ENCODE measurements at regions not wholly inside any gene's neighbourhood (a gene's known extent, or its start where the extent isn't known, plus 50 kb on each side); places are given as distances from the start of the nearest gene placed in this dataset.

DNA sequence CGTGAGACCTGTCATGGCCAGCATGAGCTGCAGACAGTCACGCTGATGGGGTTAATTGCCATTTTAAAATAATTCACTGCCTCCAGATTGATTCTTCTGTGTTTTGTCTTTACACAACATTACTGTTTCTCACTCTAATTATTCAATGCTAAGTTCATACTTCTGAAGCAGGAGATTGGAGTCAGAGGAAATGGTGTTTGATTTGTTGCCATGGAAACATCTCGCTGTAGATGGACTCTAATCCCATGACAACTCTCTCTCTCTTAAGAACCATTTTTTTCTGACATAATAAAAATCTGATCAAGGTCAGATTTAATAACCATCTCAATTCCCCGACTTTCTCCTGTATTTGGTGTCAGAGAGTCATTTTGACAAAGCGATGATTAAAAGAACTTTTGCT is 209.0 kb downstream of the IDS start:
- no peaks in the 10 kb centered on the region for H3K36me3 ChIP-seq (ENCODE audit: control insufficient read depth, insufficient read depth, low read length)
- no peak overlapping the region for H3K4me3 ChIP-seq (ENCODE audit: low read depth, low read length)
- no peaks in the 10 kb centered on the region for H3K27me3 ChIP-seq (ENCODE audit: control insufficient read depth, insufficient read depth, low read length)
- TF ChIP-seq, protein P1, sequence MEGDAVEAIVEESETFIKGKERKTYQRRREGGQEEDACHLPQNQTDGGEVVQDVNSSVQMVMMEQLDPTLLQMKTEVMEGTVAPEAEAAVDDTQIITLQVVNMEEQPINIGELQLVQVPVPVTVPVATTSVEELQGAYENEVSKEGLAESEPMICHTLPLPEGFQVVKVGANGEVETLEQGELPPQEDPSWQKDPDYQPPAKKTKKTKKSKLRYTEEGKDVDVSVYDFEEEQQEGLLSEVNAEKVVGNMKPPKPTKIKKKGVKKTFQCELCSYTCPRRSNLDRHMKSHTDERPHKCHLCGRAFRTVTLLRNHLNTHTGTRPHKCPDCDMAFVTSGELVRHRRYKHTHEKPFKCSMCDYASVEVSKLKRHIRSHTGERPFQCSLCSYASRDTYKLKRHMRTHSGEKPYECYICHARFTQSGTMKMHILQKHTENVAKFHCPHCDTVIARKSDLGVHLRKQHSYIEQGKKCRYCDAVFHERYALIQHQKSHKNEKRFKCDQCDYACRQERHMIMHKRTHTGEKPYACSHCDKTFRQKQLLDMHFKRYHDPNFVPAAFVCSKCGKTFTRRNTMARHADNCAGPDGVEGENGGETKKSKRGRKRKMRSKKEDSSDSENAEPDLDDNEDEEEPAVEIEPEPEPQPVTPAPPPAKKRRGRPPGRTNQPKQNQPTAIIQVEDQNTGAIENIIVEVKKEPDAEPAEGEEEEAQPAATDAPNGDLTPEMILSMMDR (IDR thresholded peaks at IDR 0.05; ENCODE audit: insufficient read depth, low read length, poor library complexity, severe bottlenecking), result no peak
- no peak for DNase-seq (ENCODE audit: low read depth)

- no peak for DNase-seq (ENCODE audit: low read depth)
- no peaks in the 10 kb centered on the region for H3K36me3 ChIP-seq (ENCODE audit: control insufficient read depth, insufficient read depth, low read length)
- H3K4me3 ChIP-seq (ENCODE audit: low read depth, low read length), result no peak overlapping the region
- TF ChIP-seq, protein P1 (IDR thresholded peaks at IDR 0.05; ENCODE audit: insufficient read depth, low read length, poor library complexity, severe bottlenecking), result peak; percentile 76
- H3K27me3 ChIP-seq (ENCODE audit: control insufficient read depth, insufficient read depth, low read length), result no peaks in the 10 kb centered on the region
Observed at GRCh38 chrX:149286940-149287349, 218.2 kb downstream of the IDS start.

DNA sequence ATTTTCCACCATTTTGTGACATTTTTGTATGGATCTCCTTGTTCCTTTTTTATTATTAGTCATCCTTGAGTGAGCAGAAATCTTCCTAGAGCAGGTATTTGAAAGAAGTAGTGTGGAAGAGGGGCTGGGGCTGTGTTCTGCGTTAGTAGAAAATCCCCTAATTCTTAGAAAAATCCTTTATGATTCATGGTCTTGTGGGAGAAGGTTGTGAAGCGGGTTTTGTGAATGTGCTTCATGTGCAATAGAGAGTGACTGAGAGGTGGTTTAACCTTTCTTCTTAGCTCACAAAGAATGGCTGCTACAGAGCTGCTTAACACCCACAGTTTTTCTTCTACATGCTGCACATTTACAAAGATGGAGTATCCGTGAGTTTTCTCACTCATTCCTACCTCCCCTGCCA is 220.5 kb downstream of the IDS start:
- DNase-seq (ENCODE audit: low read depth), result no peak
- Histone ChIP-seq H3K4me3 (ENCODE audit: low read depth, low read length) (no peak overlapping the region), H3K36me3 (ENCODE audit: control insufficient read depth, insufficient read depth, low read length) (no peaks in the 10 kb centered on the region), H3K27me3 (ENCODE audit: control insufficient read depth, insufficient read depth, low read length) (no peaks in the 10 kb centered on the region)
- TF ChIP-seq, protein P1 (IDR thresholded peaks at IDR 0.05; ENCODE audit: insufficient read depth, low read length, poor library complexity, severe bottlenecking), result no peak

DNA sequence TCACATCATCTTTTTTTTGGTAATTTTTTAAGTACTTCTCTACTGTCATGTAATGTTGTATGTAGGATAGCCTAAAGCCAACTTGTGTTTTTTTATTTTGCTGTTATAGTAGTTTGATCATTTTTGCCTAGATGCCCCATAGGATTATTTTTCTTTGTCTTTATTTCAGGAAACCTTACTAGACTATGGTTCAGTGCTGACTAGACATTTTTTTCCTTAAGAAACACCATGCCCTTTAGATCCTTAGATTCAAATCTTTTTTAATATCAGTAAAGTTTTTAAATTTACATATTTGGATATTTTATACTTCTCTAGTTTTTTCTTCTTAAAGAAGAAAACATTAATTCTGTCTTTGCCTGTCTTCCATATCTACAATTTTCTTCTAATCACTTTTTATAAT is 221.3 kb downstream of the IDS start:
- TF ChIP-seq, protein P1 (IDR thresholded peaks at IDR 0.05; ENCODE audit: insufficient read depth, low read length, poor library complexity, severe bottlenecking), result no peak
- DNase-seq (ENCODE audit: low read depth), result no peak
- H3K4me3 ChIP-seq (ENCODE audit: low read depth, low read length), result no peak overlapping the region
- H3K36me3 ChIP-seq (ENCODE audit: control insufficient read depth, insufficient read depth, low read length), result no peaks in the 10 kb centered on the region
- no peaks in the 10 kb centered on the region for H3K27me3 ChIP-seq (ENCODE audit: control insufficient read depth, insufficient read depth, low read length)

DNA sequence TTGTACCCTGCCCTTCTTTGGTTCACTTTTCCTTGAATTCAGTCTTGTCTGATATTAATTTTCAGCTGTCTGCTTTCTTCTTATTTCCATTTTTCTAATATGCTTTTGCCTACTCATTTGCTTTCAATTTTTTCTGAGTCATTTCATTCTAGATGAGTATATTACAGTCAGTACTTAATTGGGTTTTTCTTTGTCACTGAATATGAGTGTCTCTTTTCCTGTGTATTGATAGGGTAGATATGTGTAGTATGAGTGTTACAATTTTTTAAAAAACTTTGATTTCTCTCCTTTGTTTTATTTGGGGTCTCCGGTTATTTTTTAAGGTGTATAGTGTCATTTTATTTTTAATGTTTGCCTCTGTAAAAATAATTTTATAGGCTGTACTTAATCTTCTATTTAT is 222.2 kb downstream of the IDS start:
- no peak for DNase-seq (ENCODE audit: low read depth)
- Histone ChIP-seq H3K36me3 (ENCODE audit: control insufficient read depth, insufficient read depth, low read length) (no peaks in the 10 kb centered on the region), H3K27me3 (ENCODE audit: control insufficient read depth, insufficient read depth, low read length) (no peaks in the 10 kb centered on the region), H3K4me3 (ENCODE audit: low read depth, low read length) (no peak overlapping the region)
- TF ChIP-seq, protein P1 (IDR thresholded peaks at IDR 0.05; ENCODE audit: insufficient read depth, low read length, poor library complexity, severe bottlenecking), result no peak

GRCh38 chrX:149280011-149280410 is 225.1 kb downstream of the IDS start:
- no peak overlapping the region for H3K4me3 ChIP-seq (ENCODE audit: low read depth, low read length)
- no peaks in the 10 kb centered on the region for H3K27me3 ChIP-seq (ENCODE audit: control insufficient read depth, insufficient read depth, low read length)
- DNase-seq (ENCODE audit: low read depth), result no peak
- H3K36me3 ChIP-seq (ENCODE audit: control insufficient read depth, insufficient read depth, low read length), result no peaks in the 10 kb centered on the region
- TF ChIP-seq, protein P1 (IDR thresholded peaks at IDR 0.05; ENCODE audit: insufficient read depth, low read length, poor library complexity, severe bottlenecking), result no peak

All from kidney epithelial cell (primary cell).